ENCODE measurements at regions not wholly inside any gene's neighbourhood (a gene's known extent, or its start where the extent isn't known, plus 50 kb on each side); places are given as distances from the start of the nearest gene placed in this dataset.

- Histone ChIP-seq H3K27me3 (ENCODE audit: control insufficient read depth in 1 of 2, insufficient read depth in 1 of 2, low read length in 2 of 2) (peaks cover 0 to 10% of the 10 kb centered on the region in 2 experiments), H3K14ac (ENCODE audit: low read length in 2 of 2) (peak overlapping the region in 1 of 2 experiments; percentile 35), H3K36me3 (ENCODE audit: control insufficient read depth in 1 of 2, insufficient read depth in 2 of 2, low read depth in 1 of 2, low read length in 2 of 2) (no peaks in the 10 kb centered on the region), H3K27ac (ENCODE audit: low read length, poor library complexity, severe bottlenecking) (no peak overlapping the region), H2BK120ac (ENCODE audit: low read depth, low read length) (no peak overlapping the region), H2AFZ (ENCODE audit: low read depth, low read length) (no peak overlapping the region), H3K4me2 (ENCODE audit: low read length, poor library complexity, severe bottlenecking) (no peak overlapping the region), H3K9ac (ENCODE audit: low read length) (no peak overlapping the region), H2AK5ac (ENCODE audit: low read length, severe bottlenecking) (no peak overlapping the region), H2BK5ac (ENCODE audit: low read depth, low read length, poor library complexity, severe bottlenecking) (no peak overlapping the region), H3K9me3 (ENCODE audit: control insufficient read depth, low read length) (no peaks in the 10 kb centered on the region), H3K79me1 (replicated peaks; ENCODE audit: low read length, poor library complexity, severe bottlenecking) (no peaks in the 10 kb centered on the region), H4K8ac (ENCODE audit: low read length) (no peak overlapping the region), H3K4ac (ENCODE audit: low read depth in 1 of 2, low read length in 2 of 2) (no peak overlapping the region), H3K4me3 (ENCODE audit: insufficient read depth in 1 of 2, low read depth in 1 of 2, low read length in 2 of 2) (no peak overlapping the region), H4K91ac (ENCODE audit: low read length) (no peak overlapping the region), H2BK12ac (ENCODE audit: low read length in 2 of 2) (peak overlapping the region in 1 of 2 experiments; percentile 51), H3K18ac (ENCODE audit: low read depth in 1 of 2, low read length in 2 of 2) (no peak overlapping the region), H2BK15ac (ENCODE audit: low read depth, poor library complexity, severe bottlenecking) (no peak overlapping the region), H3K4me1 (ENCODE audit: control insufficient read depth, insufficient read depth, low read depth, low read length) (peaks cover 3% of the 10 kb centered on the region), H3K23ac (ENCODE audit: low read length in 2 of 2) (no peak overlapping the region)
- WGBS: 84% methylated on average over 5 of the region's 7 CpGs
- no peak for DNase-seq
These were observed 205.2 kb downstream of the RHOU start for GRCh38 chr1:228940526-228940925.

DNA sequence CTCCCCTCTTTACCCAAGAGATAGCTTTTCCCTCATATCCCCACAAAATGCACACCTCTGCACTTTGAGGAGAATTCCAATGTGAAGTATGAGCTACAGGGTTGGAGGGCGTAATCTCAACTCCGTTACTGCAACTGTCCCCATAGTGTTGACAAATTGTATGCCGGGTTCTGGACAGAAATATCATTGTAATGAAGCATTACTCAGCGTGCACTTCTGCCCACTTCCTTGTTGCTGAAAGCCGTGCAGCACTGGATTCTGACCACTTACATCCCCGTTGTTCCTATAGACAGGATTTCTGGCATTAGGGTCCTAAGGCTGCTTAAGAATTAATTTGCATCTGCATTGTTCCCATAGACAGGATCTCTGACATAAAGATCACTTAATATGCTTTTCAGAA, 205.6 kb downstream of the RHOU start:
- no peaks in the 10 kb centered on the region for H3K9me3 ChIP-seq (ENCODE audit: control insufficient read depth, low read length)
- WGBS: 69% methylated on average over 6 of the region's 6 CpGs
- no peak overlapping the region for H3K9ac ChIP-seq (ENCODE audit: low read length)
- H3K14ac ChIP-seq (ENCODE audit: low read length in 2 of 2): no peak overlapping the region
- H2BK15ac ChIP-seq (ENCODE audit: low read depth, poor library complexity, severe bottlenecking): no peak overlapping the region
- DNase-seq: no peak
- H2AK5ac ChIP-seq (ENCODE audit: low read length, severe bottlenecking): no peak overlapping the region
- H3K4me2 ChIP-seq (ENCODE audit: low read length, poor library complexity, severe bottlenecking): no peak overlapping the region
- no peaks in the 10 kb centered on the region for H3K79me1 ChIP-seq (replicated peaks; ENCODE audit: low read length, poor library complexity, severe bottlenecking)
- no peak overlapping the region for H2BK12ac ChIP-seq (ENCODE audit: low read length in 2 of 2)
- no peak overlapping the region for H2BK5ac ChIP-seq (ENCODE audit: low read depth, low read length, poor library complexity, severe bottlenecking)
- no peak overlapping the region for H4K8ac ChIP-seq (ENCODE audit: low read length)
- H3K23ac ChIP-seq (ENCODE audit: low read length in 2 of 2): no peak overlapping the region
- H2AFZ ChIP-seq (ENCODE audit: low read depth, low read length): no peak overlapping the region
- H2BK120ac ChIP-seq (ENCODE audit: low read depth, low read length): no peak overlapping the region
- no peak overlapping the region for H3K4ac ChIP-seq (ENCODE audit: low read depth in 1 of 2, low read length in 2 of 2)
- H3K36me3 ChIP-seq (ENCODE audit: control insufficient read depth in 1 of 2, insufficient read depth in 2 of 2, low read depth in 1 of 2, low read length in 2 of 2): no peaks in the 10 kb centered on the region
- no peak overlapping the region for H3K4me3 ChIP-seq (ENCODE audit: insufficient read depth in 1 of 2, low read depth in 1 of 2, low read length in 2 of 2)
- H3K4me1 ChIP-seq (ENCODE audit: control insufficient read depth, insufficient read depth, low read depth, low read length): peaks cover 3% of the 10 kb centered on the region
- no peak overlapping the region for H4K91ac ChIP-seq (ENCODE audit: low read length)
- peaks cover 0 to 10% of the 10 kb centered on the region in 2 experiments for H3K27me3 ChIP-seq (ENCODE audit: control insufficient read depth in 1 of 2, insufficient read depth in 1 of 2, low read length in 2 of 2)
- H3K18ac ChIP-seq (ENCODE audit: low read depth in 1 of 2, low read length in 2 of 2): no peak overlapping the region
- no peak overlapping the region for H3K27ac ChIP-seq (ENCODE audit: low read length, poor library complexity, severe bottlenecking)

DNA sequence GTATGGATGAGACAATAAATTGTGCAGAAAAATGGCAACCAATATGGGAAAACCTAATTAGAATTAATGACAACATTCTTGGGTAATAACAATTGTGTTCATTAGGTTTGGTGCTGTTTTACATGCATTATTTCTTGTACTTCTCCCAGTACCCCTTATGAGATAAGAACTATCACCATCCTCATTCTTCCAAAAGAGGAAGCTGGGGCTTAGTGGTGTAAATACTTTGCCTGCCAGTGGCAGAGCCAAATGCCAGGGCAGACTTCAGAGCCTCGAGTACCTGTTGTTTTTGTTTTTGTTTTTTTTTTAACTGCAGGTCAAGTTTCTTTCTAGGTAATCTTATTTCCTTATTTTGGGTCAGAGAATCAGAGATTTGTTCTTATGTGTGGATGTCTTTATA, 206.4 kb downstream of the RHOU start:
- Histone ChIP-seq H2AK5ac (ENCODE audit: low read length, severe bottlenecking) (no peak overlapping the region), H3K4ac (ENCODE audit: low read depth in 1 of 2, low read length in 2 of 2) (no peak overlapping the region), H3K36me3 (ENCODE audit: control insufficient read depth in 1 of 2, insufficient read depth in 2 of 2, low read depth in 1 of 2, low read length in 2 of 2) (no peaks in the 10 kb centered on the region), H2BK12ac (ENCODE audit: low read length in 2 of 2) (no peak overlapping the region), H4K8ac (ENCODE audit: low read length) (no peak overlapping the region), H2BK15ac (ENCODE audit: low read depth, poor library complexity, severe bottlenecking) (no peak overlapping the region), H3K9ac (ENCODE audit: low read length) (no peak overlapping the region), H3K9me3 (ENCODE audit: control insufficient read depth, low read length) (no peaks in the 10 kb centered on the region), H4K91ac (ENCODE audit: low read length) (no peak overlapping the region), H3K4me1 (ENCODE audit: control insufficient read depth, insufficient read depth, low read depth, low read length) (peaks cover 3% of the 10 kb centered on the region), H3K4me2 (ENCODE audit: low read length, poor library complexity, severe bottlenecking) (no peak overlapping the region), H3K18ac (ENCODE audit: low read depth in 1 of 2, low read length in 2 of 2) (no peak overlapping the region), H2BK120ac (ENCODE audit: low read depth, low read length) (no peak overlapping the region), H3K23ac (ENCODE audit: low read length in 2 of 2) (no peak overlapping the region), H2BK5ac (ENCODE audit: low read depth, low read length, poor library complexity, severe bottlenecking) (no peak overlapping the region), H3K79me1 (replicated peaks; ENCODE audit: low read length, poor library complexity, severe bottlenecking) (no peaks in the 10 kb centered on the region), H3K14ac (ENCODE audit: low read length in 2 of 2) (no peak overlapping the region), H3K27ac (ENCODE audit: low read length, poor library complexity, severe bottlenecking) (no peak overlapping the region), H3K4me3 (ENCODE audit: insufficient read depth in 1 of 2, low read depth in 1 of 2, low read length in 2 of 2) (no peak overlapping the region), H2AFZ (ENCODE audit: low read depth, low read length) (no peak overlapping the region), H3K27me3 (ENCODE audit: control insufficient read depth in 1 of 2, insufficient read depth in 1 of 2, low read length in 2 of 2) (peaks cover 0 to 10% of the 10 kb centered on the region in 2 experiments)
- no peak for DNase-seq
- 86% methylated on average over 1 of the region's 1 CpG for WGBS

GRCh38 chr1:228943436-228943835, 208.2 kb downstream of the RHOU start:
- H3K9ac ChIP-seq (ENCODE audit: low read length): no peak overlapping the region
- no peak overlapping the region for H3K18ac ChIP-seq (ENCODE audit: low read depth in 1 of 2, low read length in 2 of 2)
- no peak overlapping the region for H2AK5ac ChIP-seq (ENCODE audit: low read length, severe bottlenecking)
- peaks cover 1% of the 10 kb centered on the region for H3K4me1 ChIP-seq (ENCODE audit: control insufficient read depth, insufficient read depth, low read depth, low read length)
- H3K14ac ChIP-seq (ENCODE audit: low read length in 2 of 2): no peak overlapping the region
- peaks cover 0 to 10% of the 10 kb centered on the region in 2 experiments for H3K27me3 ChIP-seq (ENCODE audit: control insufficient read depth in 1 of 2, insufficient read depth in 1 of 2, low read length in 2 of 2)
- H3K4ac ChIP-seq (ENCODE audit: low read depth in 1 of 2, low read length in 2 of 2): no peak overlapping the region
- H2BK120ac ChIP-seq (ENCODE audit: low read depth, low read length): no peak overlapping the region
- no peak overlapping the region for H3K4me3 ChIP-seq (ENCODE audit: insufficient read depth in 1 of 2, low read depth in 1 of 2, low read length in 2 of 2)
- H3K23ac ChIP-seq (ENCODE audit: low read length in 2 of 2): no peak overlapping the region
- H4K8ac ChIP-seq (ENCODE audit: low read length): no peak overlapping the region
- H3K9me3 ChIP-seq (ENCODE audit: control insufficient read depth, low read length): no peaks in the 10 kb centered on the region
- DNase-seq: no peak
- no peaks in the 10 kb centered on the region for H3K36me3 ChIP-seq (ENCODE audit: control insufficient read depth in 1 of 2, insufficient read depth in 2 of 2, low read depth in 1 of 2, low read length in 2 of 2)
- no peaks in the 10 kb centered on the region for H3K79me1 ChIP-seq (replicated peaks; ENCODE audit: low read length, poor library complexity, severe bottlenecking)
- no peak overlapping the region for H2BK12ac ChIP-seq (ENCODE audit: low read length in 2 of 2)
- H2BK15ac ChIP-seq (ENCODE audit: low read depth, poor library complexity, severe bottlenecking): peak overlapping the region; percentile 53
- 98% methylated on average over 4 of the region's 4 CpGs for WGBS
- no peak overlapping the region for H4K91ac ChIP-seq (ENCODE audit: low read length)
- no peak overlapping the region for H3K4me2 ChIP-seq (ENCODE audit: low read length, poor library complexity, severe bottlenecking)
- no peak overlapping the region for H3K27ac ChIP-seq (ENCODE audit: low read length, poor library complexity, severe bottlenecking)
- H2BK5ac ChIP-seq (ENCODE audit: low read depth, low read length, poor library complexity, severe bottlenecking): no peak overlapping the region
- H2AFZ ChIP-seq (ENCODE audit: low read depth, low read length): no peak overlapping the region
